ENCODE measurements at regions not wholly inside any gene's neighbourhood (a gene's known extent, or its start where the extent isn't known, plus 50 kb on each side); places are given as distances from the start of the nearest gene placed in this dataset.

- no peaks in the 10 kb centered on the region for H3K9me3 Mint-ChIP-seq
- TF ChIP-seq ZMAT4 (CRISPR knock-in tag; IDR thresholded peaks at IDR 0.05) (no peak), USF2 (CRISPR knock-in tag; IDR thresholded peaks at IDR 0.05) (no peak), AR (CRISPR knock-in tag; IDR thresholded peaks at IDR 0.05) (no peak), FOXP1 (CRISPR knock-in tag; IDR thresholded peaks at IDR 0.05; ENCODE audit: borderline replicate concordance) (no peak), RORB (CRISPR knock-in tag; IDR thresholded peaks at IDR 0.05) (no peak), ZNF138 (CRISPR knock-in tag; conservative IDR thresholded peaks at IDR 0.05) (no peak), TEAD4 (CRISPR knock-in tag; IDR thresholded peaks at IDR 0.05) (no peak), RELA (CRISPR knock-in tag; IDR thresholded peaks at IDR 0.05; ENCODE audit: borderline replicate concordance) (no peak), OVOL2 (CRISPR knock-in tag; IDR thresholded peaks at IDR 0.05; ENCODE audit: borderline replicate concordance) (no peak), TCF7 (CRISPR knock-in tag; IDR thresholded peaks at IDR 0.05; ENCODE audit: low read depth) (no peak), ZNF232 (CRISPR knock-in tag; IDR thresholded peaks at IDR 0.05) (no peak), JUN (CRISPR knock-in tag; IDR thresholded peaks at IDR 0.05) (no peak), GRHL2 (CRISPR knock-in tag; IDR thresholded peaks at IDR 0.05; ENCODE audit: insufficient replicate concordance, severe bottlenecking) (no peak), NFATC4 (CRISPR knock-in tag; IDR thresholded peaks at IDR 0.05) (no peak), CBFB (CRISPR knock-in tag; IDR thresholded peaks at IDR 0.05; ENCODE audit: low read depth) (no peak), ZNF416 (CRISPR knock-in tag; IDR thresholded peaks at IDR 0.05) (no peak), ZNF425 (CRISPR knock-in tag; conservative IDR thresholded peaks at IDR 0.05) (no peak), E2F4 (CRISPR knock-in tag; IDR thresholded peaks at IDR 0.05; ENCODE audit: borderline replicate concordance, low read depth) (no peak), MLX (CRISPR knock-in tag; IDR thresholded peaks at IDR 0.05) (no peak), NR3C1 (CRISPR knock-in tag; conservative IDR thresholded peaks at IDR 0.05; ENCODE audit: low read depth) (no peak)
- DNase-seq (ENCODE audit: low spot score) = no peak
- POLR2A ChIA-PET = no interaction called here
- no peak overlapping the region for H3K4me3 Mint-ChIP-seq
- no peak for ATAC-seq
- no peak overlapping the region for H3K27ac Mint-ChIP-seq
- CTCF ChIA-PET = no interaction called here
- no peaks in the 10 kb centered on the region for H3K27me3 Mint-ChIP-seq (ENCODE audit: low read depth)
- peaks cover 15% of the 10 kb centered on the region for H3K4me1 Mint-ChIP-seq
- H3K36me3 Mint-ChIP-seq = peaks cover 12% of the 10 kb centered on the region
These were observed 343.3 kb downstream of the SEC14L1 start for GRCh38 chr17:77484111-77484510.

Data from WTC11 (cell line).